ENCODE measurements at regions not wholly inside any gene's neighbourhood (a gene's known extent, or its start where the extent isn't known, plus 50 kb on each side); places are given as distances from the start of the nearest gene placed in this dataset.
A peak's percentile ranks its signal among the peaks of the same experiment; 100 is the strongest.
"Not testable (repeated sequence)": the region's sequence is repeated elsewhere in the genome, so short reads cannot be mapped to it uniquely, and the experiment has no call there.

- H3K36me3 ChIP-seq = no peaks in the 10 kb centered on the region
- H3K4me3 ChIP-seq = no peak overlapping the region
- no peak for TF ChIP-seq CTCF (IDR thresholded peaks at IDR 0.05)
- H3K27ac ChIP-seq = no peak overlapping the region
- H3K4me1 ChIP-seq (ENCODE audit: control insufficient read depth in 1 of 2, low read depth in 2 of 2) = no peaks in the 10 kb centered on the region
- H3K9me3 ChIP-seq = no peaks in the 10 kb centered on the region
- ATAC-seq (ENCODE audit: insufficient number of reproducible peaks, low FRiP score, low read depth) (no peak), DNase-seq (ENCODE audit: low spot score) (no peak)
- H3K27me3 ChIP-seq (replicated peaks; ENCODE audit: insufficient read depth) = no peaks in the 10 kb centered on the region
Measured at GRCh38 chr4:159937595-159937994, 834.7 kb downstream of the RAPGEF2 start.

- not testable (repeated sequence) for ATAC-seq (ENCODE audit: insufficient number of reproducible peaks, low FRiP score, low read depth); H3K27me3 ChIP-seq (replicated peaks; ENCODE audit: insufficient read depth); H3K4me3 ChIP-seq; DNase-seq (ENCODE audit: low spot score); H3K27ac ChIP-seq; H3K9me3 ChIP-seq; H3K4me1 ChIP-seq (ENCODE audit: control insufficient read depth in 1 of 2, low read depth in 2 of 2); H3K36me3 ChIP-seq
Measured at GRCh38 chr4:159939681-159940080, 836.8 kb downstream of the RAPGEF2 start.

GRCh38 chr4:159941076-159941475, 838.2 kb downstream of the RAPGEF2 start:
- no peaks in the 10 kb centered on the region for H3K9me3 ChIP-seq
- no peak overlapping the region for H3K27ac ChIP-seq
- ATAC-seq (ENCODE audit: insufficient number of reproducible peaks, low FRiP score, low read depth) (no peak), DNase-seq (ENCODE audit: low spot score) (no peak)
- no peaks in the 10 kb centered on the region for H3K27me3 ChIP-seq (replicated peaks; ENCODE audit: insufficient read depth)
- no peaks in the 10 kb centered on the region for H3K36me3 ChIP-seq
- H3K4me1 ChIP-seq (ENCODE audit: control insufficient read depth in 1 of 2, low read depth in 2 of 2) = no peaks in the 10 kb centered on the region
- no peak for TF ChIP-seq CTCF (IDR thresholded peaks at IDR 0.05)
- H3K4me3 ChIP-seq = no peak overlapping the region

- DNase-seq (ENCODE audit: low spot score) (no peak), ATAC-seq (ENCODE audit: insufficient number of reproducible peaks, low FRiP score, low read depth) (no peak)
- Histone ChIP-seq H3K27me3 (replicated peaks; ENCODE audit: insufficient read depth) (no peaks in the 10 kb centered on the region), H3K36me3 (no peaks in the 10 kb centered on the region), H3K27ac (no peak overlapping the region), H3K4me1 (ENCODE audit: control insufficient read depth in 1 of 2, low read depth in 2 of 2) (no peaks in the 10 kb centered on the region), H3K4me3 (no peak overlapping the region), H3K9me3 (no peaks in the 10 kb centered on the region)
- no peak for TF ChIP-seq CTCF (IDR thresholded peaks at IDR 0.05)
Measured at GRCh38 chr4:159944477-159944876, 841.6 kb downstream of the RAPGEF2 start.

GRCh38 chr4:159946983-159947615, 844.2 kb downstream of the RAPGEF2 start:
- H3K27me3 ChIP-seq (replicated peaks; ENCODE audit: insufficient read depth) = no peaks in the 10 kb centered on the region
- H3K4me1 ChIP-seq (ENCODE audit: control insufficient read depth in 1 of 2, low read depth in 2 of 2) = no peaks in the 10 kb centered on the region
- H3K9me3 ChIP-seq = no peaks in the 10 kb centered on the region
- TF ChIP-seq CTCF (IDR thresholded peaks at IDR 0.05) = peak; percentile 31
- DNase-seq (ENCODE audit: low spot score) (no peak), ATAC-seq (ENCODE audit: insufficient number of reproducible peaks, low FRiP score, low read depth) (no peak)
- H3K27ac ChIP-seq = no peak overlapping the region
- H3K36me3 ChIP-seq = no peaks in the 10 kb centered on the region
- no peak overlapping the region for H3K4me3 ChIP-seq

- no peaks in the 10 kb centered on the region for H3K4me1 ChIP-seq (ENCODE audit: control insufficient read depth in 1 of 2, low read depth in 2 of 2)
- no peak overlapping the region for H3K27ac ChIP-seq
- DNase-seq (ENCODE audit: low spot score) (no peak), ATAC-seq (ENCODE audit: insufficient number of reproducible peaks, low FRiP score, low read depth) (no peak)
- no peak for TF ChIP-seq CTCF (IDR thresholded peaks at IDR 0.05)
- no peak overlapping the region for H3K4me3 ChIP-seq
- H3K36me3 ChIP-seq = no peaks in the 10 kb centered on the region
- H3K9me3 ChIP-seq = no peaks in the 10 kb centered on the region
- no peaks in the 10 kb centered on the region for H3K27me3 ChIP-seq (replicated peaks; ENCODE audit: insufficient read depth)
Measured at GRCh38 chr4:159950707-159951106, 847.8 kb downstream of the RAPGEF2 start.

All from thoracic aorta (tissue), 2 donors.